RWPE2 (cell line): ENCODE measurements at regions not wholly inside any gene's neighbourhood (a gene's known extent, or its start where the extent isn't known, plus 50 kb on each side); places are given as distances from the start of the nearest gene placed in this dataset.

ENCODE experiments used
- ATAC-seq: fragments of 200-7000 bp; cut with Tn5 transposase; 3 replicates; pipeline ENCODE4 v1.9.1; 2021; ENCODE audit warnings: low read depth
- DNase-seq: peaks from one replicate; pipeline ENCODE4 v3.0.0-alpha.2; 2020; ENCODE audit warnings: low spot score
- H3K27ac ChIP-seq: fragments of 450-650 bp; 2 replicates; pipeline ENCODE4 v1.5.1; 2017; ENCODE audit warnings: mild to moderate bottlenecking; ENCODE audit not compliant: poor library complexity, severe bottlenecking
- H3K27me3 ChIP-seq: fragments of 250-450 bp; sonication (Bioruptor Pico); 2 replicates; pipeline ENCODE4 v1.5.1; 2021; ENCODE audit warnings: mild to moderate bottlenecking, moderate library complexity; ENCODE audit not compliant: insufficient read depth, poor library complexity, severe bottlenecking
- H3K36me3 ChIP-seq: fragments of 250-450 bp; sonication (Bioruptor Pico); 2 replicates; pipeline ENCODE4 v1.5.1; 2020; ENCODE audit warnings: low read depth, mild to moderate bottlenecking, moderate library complexity
- H3K4me1 ChIP-seq: fragments of 250-450 bp; sonication (Bioruptor Pico); 2 replicates; pipeline ENCODE4 v1.5.1; 2021; ENCODE audit warnings: mild to moderate bottlenecking, moderate library complexity; ENCODE audit not compliant: insufficient read depth, poor library complexity, severe bottlenecking
- H3K4me3 ChIP-seq: fragments of 250-450 bp; sonication (Bioruptor Pico); 2 replicates; pipeline ENCODE4 v1.5.1; 2021; ENCODE audit warnings: mild to moderate bottlenecking, moderate library complexity; ENCODE audit not compliant: severe bottlenecking
- H3K9me3 ChIP-seq: fragments of 250-450 bp; sonication (Bioruptor Pico); 2 replicates; pipeline ENCODE4 v1.5.1; 2021; ENCODE audit warnings: mild to moderate bottlenecking, moderate library complexity; ENCODE audit not compliant: severe bottlenecking
- TF ChIP-seq, protein P1 (sequence below): fragments of 450-650 bp; IDR thresholded peaks from one replicate; pipeline ENCODE4 v1.5.1; 2017; ENCODE audit warnings: mild to moderate bottlenecking, moderate library complexity; ENCODE audit not compliant: poor library complexity, severe bottlenecking

DNA sequence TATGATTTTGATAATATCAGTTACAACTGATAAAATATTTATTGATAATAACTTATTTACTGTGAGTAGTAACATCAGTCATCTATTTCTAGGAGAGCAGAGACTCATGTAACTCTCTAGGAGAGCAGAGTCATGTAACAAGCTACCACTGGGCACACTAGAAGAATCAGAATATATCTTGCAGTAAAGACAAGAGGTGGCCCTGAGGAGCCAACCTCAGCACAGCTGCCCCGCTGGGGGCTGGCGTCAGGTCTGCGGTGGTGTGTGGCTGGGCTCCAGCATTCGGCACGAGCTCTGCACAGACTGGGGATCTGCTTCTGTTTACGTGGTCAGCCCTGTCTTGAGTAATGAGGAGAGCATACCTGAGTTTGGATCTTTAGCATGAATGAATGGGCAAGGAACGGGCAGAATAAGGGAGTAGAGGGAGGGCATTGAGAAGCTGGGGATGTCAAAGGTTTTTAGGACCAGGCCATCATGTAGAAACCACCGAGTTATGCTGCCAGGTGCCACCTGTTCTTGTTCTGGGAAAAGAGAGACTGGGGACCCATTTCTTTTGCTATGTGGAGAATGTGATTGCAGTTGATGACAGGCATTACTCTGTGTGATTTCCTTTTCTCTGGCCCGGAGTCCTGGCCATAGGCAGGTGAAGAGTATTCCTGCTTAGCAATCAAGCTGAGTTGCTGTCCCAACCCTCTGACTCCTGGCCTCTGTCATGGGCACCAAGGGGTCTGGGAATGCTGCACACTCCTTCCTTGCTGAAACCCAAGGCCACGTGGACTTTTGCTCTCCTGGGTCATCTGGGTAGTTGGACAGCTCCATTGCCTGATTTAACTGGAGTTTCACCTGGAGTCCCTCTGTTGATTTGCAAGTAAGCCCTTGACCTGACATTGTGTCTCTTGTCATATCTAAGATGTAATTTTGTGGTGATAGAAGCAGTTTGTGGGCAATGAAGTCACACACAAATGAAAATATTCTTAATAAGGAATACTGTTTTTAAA, 50.9 kb upstream of the HEPHL1 start:
- no peak for DNase-seq
- Histone ChIP-seq H3K27ac (no peak overlapping the region), H3K4me1 (no peaks in the 10 kb centered on the region), H3K36me3 (no peaks in the 10 kb centered on the region), H3K27me3 (no peaks in the 10 kb centered on the region), H3K4me3 (no peak overlapping the region), H3K9me3 (peaks cover 6% of the 10 kb centered on the region)
- no peak for ATAC-seq
- TF ChIP-seq, protein P1, sequence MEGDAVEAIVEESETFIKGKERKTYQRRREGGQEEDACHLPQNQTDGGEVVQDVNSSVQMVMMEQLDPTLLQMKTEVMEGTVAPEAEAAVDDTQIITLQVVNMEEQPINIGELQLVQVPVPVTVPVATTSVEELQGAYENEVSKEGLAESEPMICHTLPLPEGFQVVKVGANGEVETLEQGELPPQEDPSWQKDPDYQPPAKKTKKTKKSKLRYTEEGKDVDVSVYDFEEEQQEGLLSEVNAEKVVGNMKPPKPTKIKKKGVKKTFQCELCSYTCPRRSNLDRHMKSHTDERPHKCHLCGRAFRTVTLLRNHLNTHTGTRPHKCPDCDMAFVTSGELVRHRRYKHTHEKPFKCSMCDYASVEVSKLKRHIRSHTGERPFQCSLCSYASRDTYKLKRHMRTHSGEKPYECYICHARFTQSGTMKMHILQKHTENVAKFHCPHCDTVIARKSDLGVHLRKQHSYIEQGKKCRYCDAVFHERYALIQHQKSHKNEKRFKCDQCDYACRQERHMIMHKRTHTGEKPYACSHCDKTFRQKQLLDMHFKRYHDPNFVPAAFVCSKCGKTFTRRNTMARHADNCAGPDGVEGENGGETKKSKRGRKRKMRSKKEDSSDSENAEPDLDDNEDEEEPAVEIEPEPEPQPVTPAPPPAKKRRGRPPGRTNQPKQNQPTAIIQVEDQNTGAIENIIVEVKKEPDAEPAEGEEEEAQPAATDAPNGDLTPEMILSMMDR: no peak
